ENCODE measurements at regions not wholly inside any gene's neighbourhood (a gene's known extent, or its start where the extent isn't known, plus 50 kb on each side); places are given as distances from the start of the nearest gene placed in this dataset.

GRCh38 chr9:89234205-89235067 is 55.8 kb upstream of the SHC3 start:
- DNase-seq (ENCODE audit: low spot score) = no peak

DNA sequence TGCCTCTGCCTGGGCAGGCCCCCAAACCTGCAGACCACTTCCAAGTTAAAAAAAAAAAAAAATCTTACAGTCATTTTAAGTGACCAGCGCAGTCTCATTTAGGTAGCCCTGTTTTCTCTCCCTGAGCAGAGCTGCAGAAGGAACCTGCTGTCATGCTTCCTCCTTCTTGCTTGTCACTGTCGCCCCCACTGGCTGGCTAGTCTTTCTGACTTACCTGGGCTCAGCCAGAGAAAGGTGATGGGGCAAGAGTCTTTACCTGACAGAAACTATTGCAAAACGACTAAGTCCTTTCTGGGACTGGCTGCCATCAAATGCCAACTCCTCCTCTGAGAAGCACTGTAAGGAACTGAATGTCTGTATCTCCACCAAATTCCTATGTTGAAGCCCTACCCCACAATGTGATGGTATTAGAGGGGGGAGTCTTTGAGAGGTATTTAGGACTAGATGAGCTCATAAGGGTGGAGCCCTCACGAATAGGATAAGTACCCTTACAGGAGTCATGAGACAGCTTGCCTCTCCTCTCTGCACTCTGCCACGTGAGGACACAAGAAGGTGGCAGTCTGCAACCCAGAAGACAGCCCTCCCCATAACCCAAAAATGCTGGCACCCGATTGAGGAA is 58.4 kb upstream of the SHC3 start:
- DNase-seq (ENCODE audit: low spot score) = no peak

DNA sequence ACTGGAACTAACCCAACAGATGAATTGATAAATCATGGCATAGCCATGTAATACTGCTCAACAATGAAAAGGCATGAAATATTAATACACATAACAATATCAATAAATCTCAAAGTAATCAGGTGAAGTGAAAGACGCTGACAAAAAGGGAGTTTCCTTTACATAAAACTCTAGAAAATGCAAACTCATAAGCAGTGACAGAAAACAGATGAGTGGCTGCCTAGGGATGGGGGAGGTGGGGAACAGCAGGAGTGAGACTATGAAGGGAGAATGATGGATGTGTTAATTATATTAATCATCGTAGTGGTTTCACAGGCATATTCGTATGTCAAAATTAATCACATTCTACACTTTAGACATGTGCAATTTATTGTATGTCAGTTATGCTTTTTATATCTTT is 59.8 kb upstream of the SHC3 start:
- DNase-seq (ENCODE audit: low spot score) = no peak

DNA sequence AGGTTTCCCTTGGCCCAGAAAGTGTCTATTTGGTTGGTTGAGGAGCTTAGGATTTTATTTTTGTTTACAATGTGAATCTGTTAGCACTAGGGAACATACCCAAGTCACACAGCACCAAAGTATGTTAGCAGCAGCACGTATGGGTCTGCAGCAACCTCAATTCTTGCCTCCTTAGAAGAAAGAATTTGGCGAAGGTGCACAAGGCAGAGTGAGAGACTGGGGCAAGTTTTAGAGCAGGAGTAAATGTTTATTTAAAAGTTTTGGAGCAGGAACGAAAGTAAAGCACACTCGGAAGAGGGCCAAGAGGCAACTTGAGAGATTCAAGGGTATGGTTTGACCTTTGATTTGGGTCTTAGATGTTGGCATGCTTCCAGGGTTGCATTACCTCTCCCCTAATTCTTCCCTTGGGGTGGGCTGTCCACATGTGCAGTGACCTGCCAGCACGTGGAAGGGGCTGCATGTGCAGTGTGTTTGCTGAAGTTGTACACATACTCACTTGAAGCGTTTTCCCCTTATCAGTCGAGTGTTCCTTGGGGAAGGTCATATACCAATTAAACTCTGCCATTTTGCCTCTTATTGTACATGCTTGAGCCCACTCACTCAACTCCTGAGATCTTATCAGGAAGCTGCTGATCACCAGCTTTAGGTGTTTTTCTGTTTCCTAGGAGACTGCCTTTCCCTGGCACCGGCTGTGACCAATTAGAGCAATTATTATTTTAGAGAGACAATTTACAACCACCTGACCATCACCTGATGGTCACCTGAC is 64.9 kb upstream of the SHC3 start:
- DNase-seq (ENCODE audit: low spot score) = no peak

DNA sequence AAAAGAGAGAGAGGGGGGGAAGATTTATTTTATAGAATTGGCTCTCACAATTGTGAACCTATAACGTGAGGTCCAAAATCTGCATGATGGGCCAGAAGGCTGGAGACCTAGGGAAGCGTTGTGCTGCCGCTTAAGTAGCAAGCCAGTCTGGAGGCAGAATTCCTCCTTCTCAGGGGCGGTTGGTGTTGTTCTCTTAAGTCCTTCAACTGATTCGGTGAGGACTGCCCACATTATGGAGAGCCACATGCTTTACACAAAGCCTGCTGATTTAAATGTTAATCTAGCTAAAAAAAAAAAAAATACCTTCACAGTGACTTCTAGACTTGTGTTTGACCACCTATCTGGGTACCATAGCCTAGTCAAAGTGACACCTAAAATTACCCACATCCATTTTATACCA is 64.2 kb upstream of the CKS2 start:
- no peak for DNase-seq (ENCODE audit: low spot score)

DNA sequence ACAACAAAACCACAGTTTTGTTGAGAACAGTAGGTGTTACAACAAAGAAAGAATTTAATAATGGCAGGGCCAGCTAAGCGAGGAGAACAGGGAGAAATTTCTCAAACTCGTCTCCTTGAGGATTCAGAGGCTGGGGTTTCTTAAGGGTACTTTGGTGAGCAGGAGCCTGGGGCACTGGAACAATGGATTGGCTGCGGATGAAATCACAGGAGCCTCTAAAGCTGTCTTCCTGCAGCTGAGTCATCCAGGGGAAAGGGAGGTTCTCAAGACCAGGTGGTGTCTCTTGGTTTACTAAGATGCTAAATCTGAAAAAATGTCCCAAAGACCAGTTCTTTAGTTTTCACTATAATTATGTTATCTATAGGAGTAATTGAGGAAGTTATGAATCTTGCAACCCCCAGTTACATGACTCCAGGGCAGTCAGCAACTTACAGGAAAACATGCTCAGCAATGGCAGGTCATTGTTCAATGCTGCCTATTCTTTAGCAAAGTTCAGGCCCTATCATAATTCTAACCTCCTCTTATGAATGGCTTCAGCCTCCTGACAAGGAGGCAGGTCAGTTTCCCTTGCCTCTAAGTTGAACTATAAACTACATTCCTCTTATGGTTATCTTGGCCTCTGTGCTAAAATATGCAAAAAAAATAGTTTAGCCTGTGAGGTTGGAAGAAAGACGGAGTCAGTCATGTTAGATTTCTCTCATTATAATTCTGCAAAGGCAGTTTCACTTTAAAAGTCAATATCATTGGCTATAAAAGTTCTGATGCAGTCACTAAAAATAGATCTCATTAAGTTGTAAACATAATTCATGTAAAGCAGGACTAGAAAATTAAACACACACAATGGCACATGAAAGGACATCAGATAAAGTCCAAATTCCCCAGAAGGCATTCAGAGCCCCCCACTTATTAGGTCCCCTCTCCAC is 63.3 kb upstream of the CKS2 start:
- DNase-seq (ENCODE audit: low spot score) = peak; percentile 29

DNA sequence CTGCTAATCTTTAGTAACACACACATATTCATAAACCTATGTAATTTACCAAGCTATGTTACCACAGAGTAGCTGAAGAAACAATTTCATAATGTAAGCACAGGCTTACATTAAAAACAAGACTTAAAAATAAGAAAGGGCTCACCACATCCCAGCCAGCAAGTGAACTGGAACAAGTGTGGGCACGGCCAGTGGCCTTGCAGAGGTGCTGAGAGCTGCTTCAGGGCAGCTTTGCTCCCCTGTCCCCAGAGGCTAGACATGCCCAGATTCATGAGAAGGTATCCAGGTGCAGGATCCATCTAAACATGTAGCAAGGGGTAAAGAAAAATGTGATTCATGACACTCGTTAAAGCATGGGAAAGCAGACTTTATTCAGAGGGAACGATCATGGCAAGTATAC is 62.0 kb upstream of the CKS2 start:
- DNase-seq (ENCODE audit: low spot score) = no peak

DNA sequence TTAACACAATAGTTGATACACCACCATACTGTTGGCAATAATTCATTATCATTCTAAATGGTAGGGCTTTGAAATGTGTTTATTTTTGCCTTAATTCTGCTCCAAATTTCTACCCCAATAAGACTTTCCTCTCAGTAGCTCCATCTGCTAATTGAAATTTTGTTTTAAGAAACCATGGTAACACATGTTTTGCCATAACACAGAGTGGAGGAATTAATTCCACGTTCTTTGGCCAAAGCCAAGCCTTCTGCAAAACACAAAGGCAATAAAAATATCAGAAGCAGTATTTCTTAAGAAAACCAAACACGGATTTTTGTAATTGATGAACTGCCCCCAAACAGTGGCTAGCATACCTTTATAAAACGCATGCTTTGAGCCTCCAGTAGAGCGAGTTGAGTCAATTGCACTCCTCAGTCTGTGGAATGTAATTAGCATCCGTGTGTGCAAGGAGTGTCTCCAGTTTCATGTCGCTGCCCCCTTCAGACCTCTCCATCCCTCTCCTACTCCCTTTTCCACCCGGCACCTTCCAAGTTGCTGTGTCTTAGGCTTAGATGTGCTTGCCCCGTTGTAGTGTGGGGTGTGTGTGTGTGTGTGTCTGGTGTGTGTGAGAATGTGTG is 58.2 kb upstream of the CKS2 start:
- no peak for DNase-seq (ENCODE audit: low spot score)

DNA sequence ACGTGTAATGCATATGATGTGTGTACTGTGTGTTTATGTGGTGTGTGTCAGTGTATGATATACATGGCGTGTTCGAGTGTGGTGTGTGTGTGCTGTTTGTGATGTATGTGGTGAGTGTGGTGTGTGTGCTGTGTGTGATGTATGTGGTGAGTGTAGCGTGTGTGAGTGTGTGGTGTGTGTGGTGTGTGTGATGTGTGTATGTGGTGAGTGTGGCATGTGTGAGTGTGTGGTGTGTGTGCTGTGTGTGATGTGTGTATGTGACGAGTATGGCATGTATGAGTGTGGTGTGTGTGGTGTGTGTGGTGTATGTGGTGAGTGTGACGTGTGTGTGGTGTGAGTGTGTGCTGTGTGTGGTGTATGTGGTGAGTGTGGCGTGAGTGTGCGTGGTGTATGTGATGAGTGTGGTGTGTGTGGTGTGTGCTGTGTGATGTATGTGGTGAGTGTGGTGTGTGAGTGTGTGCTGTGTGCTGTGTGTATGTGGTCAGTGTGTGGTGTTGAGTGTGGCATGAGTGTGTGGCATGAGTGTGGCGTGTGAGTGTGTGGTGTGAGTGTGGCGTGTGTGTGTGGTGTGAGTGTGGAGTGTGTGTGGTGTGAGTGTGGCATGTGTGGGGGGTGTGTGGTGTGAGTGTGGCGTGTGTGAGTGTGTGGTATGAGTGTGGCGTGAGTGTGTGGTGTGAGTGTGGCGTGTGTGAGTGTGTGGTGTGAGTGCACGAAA is 56.8 kb upstream of the CKS2 start:
- DNase-seq (ENCODE audit: low spot score) = no peak

GRCh38 chr9:89254773-89255125 is 56.2 kb upstream of the CKS2 start:
- DNase-seq (ENCODE audit: low spot score) = no peak

DNA sequence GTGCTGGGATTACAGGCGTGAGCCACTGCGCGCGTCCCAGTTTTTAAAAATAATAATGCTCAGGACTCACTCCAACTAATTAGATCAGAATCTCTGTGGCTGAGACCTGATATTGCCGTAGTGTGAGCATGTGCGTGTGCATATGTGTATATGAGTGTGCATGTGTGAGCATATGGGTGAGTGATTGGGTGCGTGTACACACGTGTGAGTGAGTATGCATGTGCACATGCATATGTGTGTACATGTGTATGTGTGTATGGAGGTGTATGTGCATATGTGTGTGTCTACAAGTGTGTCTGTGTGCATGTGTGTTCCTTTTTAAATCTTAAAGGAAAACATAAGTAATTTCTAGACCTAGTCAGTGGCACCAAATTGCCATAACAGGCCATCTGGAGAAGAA is 54.8 kb upstream of the CKS2 start:
- DNase-seq (ENCODE audit: low spot score) = no peak

GRCh38 chr9:89256642-89257041 is 54.4 kb upstream of the CKS2 start:
- no peak for DNase-seq (ENCODE audit: low spot score)

DNA sequence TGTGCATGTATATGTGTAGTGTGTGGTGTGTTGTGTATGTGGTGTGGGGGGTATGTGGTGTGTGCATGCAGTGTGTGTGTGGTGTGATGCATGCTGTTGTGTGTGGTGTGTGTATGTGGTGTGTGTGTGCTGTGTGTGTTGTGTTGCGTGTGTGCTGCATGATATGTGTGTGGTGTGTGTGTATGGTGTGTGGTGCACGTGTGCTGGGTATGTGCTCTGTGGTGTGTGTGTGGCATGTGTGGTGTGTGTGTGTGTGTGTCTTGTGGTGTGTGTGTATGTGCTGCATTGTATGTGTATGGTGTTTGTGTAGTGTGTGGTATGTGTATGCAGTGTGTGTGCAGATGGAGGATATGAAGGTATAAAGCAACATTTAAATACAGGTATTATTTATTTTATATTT is 50.5 kb upstream of the CKS2 start:
- DNase-seq (ENCODE audit: low spot score) = no peak
